ENCODE measurements at regions not wholly inside any gene's neighbourhood (a gene's known extent, or its start where the extent isn't known, plus 50 kb on each side); places are given as distances from the start of the nearest gene placed in this dataset.
"Not testable (repeated sequence)": the region's sequence is repeated elsewhere in the genome, so short reads cannot be mapped to it uniquely, and the experiment has no call there.

GRCh38 chr2:173572848-173573247 lies 218.2 kb downstream of the CDCA7 start:
- ATAC-seq (no peak), DNase-seq (no peak)
- TF ChIP-seq CTCF (IDR thresholded peaks at IDR 0.05) = no peak
- peaks cover 0 to 8% (median 0%) of the 10 kb centered on the region in 11 donors for H3K9me3 ChIP-seq
- H3K27ac ChIP-seq = no peak overlapping the region
- peaks cover 0 to 16% (median 6%) of the 10 kb centered on the region in 9 donors for H3K4me1 ChIP-seq
- no peak overlapping the region for H3K4me3 ChIP-seq
- no peaks in the 10 kb centered on the region for H3K36me3 ChIP-seq
- intact Hi-C loops (cut with DNase I) = loop anchor here in 3 of 10 donors (5.0 to 10.0 kb wide), 6 partner anchors 168 to 772 kb away; partner anchors contain the start of gene SP9 (in 1 of the 3)
- WGBS, 2 donors = 79 to 85% methylated on average over 1 of the region's 1 CpG
- peaks cover 0 to 14% (median 0%) of the 10 kb centered on the region in 7 donors for H3K27me3 ChIP-seq

- H3K9me3 ChIP-seq, H3K27ac ChIP-seq, H3K4me3 ChIP-seq, DNase-seq, H3K36me3 ChIP-seq, ATAC-seq: not testable (repeated sequence)
- Histone ChIP-seq H3K4me1 (peaks cover 0 to 16% (median 6%) of the 10 kb centered on the region in 9 donors), H3K27me3 (peaks cover 0 to 14% (median 0%) of the 10 kb centered on the region in 7 donors)
- intact Hi-C loops (cut with DNase I) = loop anchor here in 3 of 10 donors (5.0 to 10.0 kb wide), 6 partner anchors 169 to 771 kb away; partner anchors contain the start of gene SP9 (in 1 of the 3)
- WGBS, 2 donors = 98% methylated on average over 3 of the region's 3 CpGs
Observed at GRCh38 chr2:173573782-173574181, 219.1 kb downstream of the CDCA7 start.

- WGBS, 2 donors = 59 to 61% methylated on average over 4 of the region's 4 CpGs
- H3K27ac ChIP-seq = no peak overlapping the region
- TF ChIP-seq CTCF (IDR thresholded peaks at IDR 0.05) = no peak
- H3K4me1 ChIP-seq = peaks cover 0 to 16% (median 6%) of the 10 kb centered on the region in 9 donors
- ATAC-seq = no peak
- peaks cover 0 to 14% (median 0%) of the 10 kb centered on the region in 7 donors for H3K27me3 ChIP-seq
- H3K4me3 ChIP-seq = no peak overlapping the region
- DNase-seq = no peak
- peaks cover 0 to 8% (median 0%) of the 10 kb centered on the region in 11 donors for H3K9me3 ChIP-seq
- H3K36me3 ChIP-seq = no peaks in the 10 kb centered on the region
- intact Hi-C loops (cut with DNase I) = loop anchor here in 3 of 10 donors (5.0 to 10.0 kb wide), 6 partner anchors 170 to 770 kb away; partner anchors contain the start of gene SP9 (in 1 of the 3)
Observed at GRCh38 chr2:173574324-173575112, 219.8 kb downstream of the CDCA7 start.

GRCh38 chr2:173578404-173579107 lies 223.9 kb downstream of the CDCA7 start:
- Histone ChIP-seq H3K27me3 (peaks cover 0 to 10% (median 0%) of the 10 kb centered on the region in 7 donors), H3K4me1 (no peaks in the 10 kb centered on the region), H3K27ac (no peak overlapping the region), H3K36me3 (no peaks in the 10 kb centered on the region), H3K9me3 (peaks cover 0 to 8% (median 0%) of the 10 kb centered on the region in 11 donors), H3K4me3 (no peak overlapping the region)
- no peak for TF ChIP-seq CTCF (IDR thresholded peaks at IDR 0.05)
- DNase-seq = no peak
- intact Hi-C loops (cut with DNase I) = loop anchor here in 3 of 10 donors (10.0 kb wide), 4 partner anchors 174 to 766 kb away; partner anchors contain the start of gene SP9 (in 1 of the 3)
- ATAC-seq = no peak
- 91% methylated on average over 8 of the region's 8 CpGs for WGBS, 2 donors

All from heart right ventricle (tissue), 16 donors.